EL (cell line): ENCODE measurements at regions not wholly inside any gene's neighbourhood (a gene's known extent, or its start where the extent isn't known, plus 50 kb on each side); places are given as distances from the start of the nearest gene placed in this dataset.
A peak's percentile ranks its signal among the peaks of the same experiment; 100 is the strongest.

Source experiments
- DNase-seq: peaks from one replicate; pipeline ENCODE4 v3.0.0-alpha.2; 2016

GRCh38 chr20:40442181-40442963 is 246.7 kb downstream of the MAFB start:
- DNase-seq, result no peak

- DNase-seq, result no peak
These were observed 247.3 kb downstream of the MAFB start for GRCh38 chr20:40441771-40442170.

- peak; percentile 20 for DNase-seq
These were observed 250.7 kb downstream of the MAFB start for GRCh38 chr20:40438161-40438830.

- DNase-seq, result no peak
These were observed 253.0 kb downstream of the MAFB start for GRCh38 chr20:40436011-40436410.

- DNase-seq, result no peak
These were observed 253.7 kb downstream of the MAFB start for GRCh38 chr20:40435146-40435895.

GRCh38 chr20:40434122-40434521 is 254.9 kb downstream of the MAFB start:
- no peak for DNase-seq

GRCh38 chr20:40433341-40433861 is 255.6 kb downstream of the MAFB start:
- DNase-seq, result no peak

- no peak for DNase-seq
These were observed 257.4 kb downstream of the MAFB start for GRCh38 chr20:40431611-40432010.

GRCh38 chr20:40431112-40431511 is 257.9 kb downstream of the MAFB start:
- DNase-seq, result no peak

- DNase-seq, result no peak
These were observed 262.0 kb downstream of the MAFB start for GRCh38 chr20:40427026-40427425.

GRCh38 chr20:40424695-40425094 is 264.3 kb downstream of the MAFB start:
- DNase-seq, result no peak

GRCh38 chr20:40422656-40423055 is 266.4 kb downstream of the MAFB start:
- DNase-seq, result no peak

- no peak for DNase-seq
These were observed 272.8 kb downstream of the MAFB start for GRCh38 chr20:40416274-40416673.

GRCh38 chr20:40414843-40415615 is 274.0 kb downstream of the MAFB start:
- DNase-seq, result no peak

GRCh38 chr20:40410028-40410427 is 279.0 kb downstream of the MAFB start:
- no peak for DNase-seq

- no peak for DNase-seq
These were observed 291.6 kb downstream of the MAFB start for GRCh38 chr20:40397467-40397866.

GRCh38 chr20:40393197-40394079 is 295.6 kb downstream of the MAFB start:
- DNase-seq, result no peak

- DNase-seq, result peak; percentile 23
These were observed 298.4 kb downstream of the MAFB start for GRCh38 chr20:40390654-40391053.

GRCh38 chr20:40370800-40371199 is 318.2 kb downstream of the MAFB start:
- no peak for DNase-seq

GRCh38 chr20:40368876-40369275 is 320.2 kb downstream of the MAFB start:
- DNase-seq, result no peak

- DNase-seq, result no peak
These were observed 327.1 kb downstream of the MAFB start for GRCh38 chr20:40361916-40362315.
